Liver (tissue), 3 donors: ENCODE measurements at regions not wholly inside any gene's neighbourhood (a gene's known extent, or its start where the extent isn't known, plus 50 kb on each side); places are given as distances from the start of the nearest gene placed in this dataset.

Experiments
- EGR1 ChIP-seq, 2 donors: IDR thresholded peaks; 2 replicates each; pipeline ENCODE4 v1.6.1; 2016 to 2018; ENCODE audit warnings: antibody characterized with exemption in 2 of 2, low read depth in 2 of 2
- TAF1 ChIP-seq: conservative IDR thresholded peaks from 2 replicates; pipeline ENCODE4 v1.6.1; 2016; ENCODE audit warnings: antibody characterized with exemption, mild to moderate bottlenecking
- YY1 ChIP-seq: IDR thresholded peaks from 2 replicates; pipeline ENCODE4 v1.6.1; 2016; ENCODE audit warnings: antibody characterized with exemption, mild to moderate bottlenecking
- TF ChIP-seq, protein P1 (sequence below): fragments of 150-350 bp; IDR thresholded peaks from 2 replicates; pipeline ENCODE4 v1.5.1; 2017; ENCODE audit warnings: improper control_type of control experiment, low read depth, low read length; ENCODE audit not compliant: missing input control
- donor health status: healthy.
- donor health status: healthy.

DNA sequence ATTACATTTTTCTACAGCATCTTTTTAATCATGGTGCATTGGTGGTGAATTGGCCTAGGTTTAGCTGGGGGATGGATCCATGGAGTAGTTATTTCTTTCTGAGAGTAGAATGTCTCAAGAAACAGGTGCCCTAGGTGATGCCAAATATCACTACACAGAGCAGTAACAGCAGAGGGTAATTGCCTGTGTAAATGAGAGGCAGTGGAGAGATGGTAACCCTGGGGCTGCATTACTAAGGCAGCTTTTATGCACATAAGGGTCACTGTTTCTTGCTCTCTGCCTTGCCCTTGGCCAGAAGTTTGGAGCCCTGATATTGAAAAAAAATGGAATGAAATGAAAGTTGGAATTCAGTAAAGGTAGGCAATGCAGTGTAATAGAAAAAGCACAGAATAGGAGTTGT, 604.0 kb downstream of the NOVA1 start:
- TF ChIP-seq EGR1 (IDR thresholded peaks at IDR 0.05; ENCODE audit: low read depth in 2 of 2) = no peak
- no peak for TF ChIP-seq YY1
- no peak for TF ChIP-seq TAF1
- TF ChIP-seq, protein P1, sequence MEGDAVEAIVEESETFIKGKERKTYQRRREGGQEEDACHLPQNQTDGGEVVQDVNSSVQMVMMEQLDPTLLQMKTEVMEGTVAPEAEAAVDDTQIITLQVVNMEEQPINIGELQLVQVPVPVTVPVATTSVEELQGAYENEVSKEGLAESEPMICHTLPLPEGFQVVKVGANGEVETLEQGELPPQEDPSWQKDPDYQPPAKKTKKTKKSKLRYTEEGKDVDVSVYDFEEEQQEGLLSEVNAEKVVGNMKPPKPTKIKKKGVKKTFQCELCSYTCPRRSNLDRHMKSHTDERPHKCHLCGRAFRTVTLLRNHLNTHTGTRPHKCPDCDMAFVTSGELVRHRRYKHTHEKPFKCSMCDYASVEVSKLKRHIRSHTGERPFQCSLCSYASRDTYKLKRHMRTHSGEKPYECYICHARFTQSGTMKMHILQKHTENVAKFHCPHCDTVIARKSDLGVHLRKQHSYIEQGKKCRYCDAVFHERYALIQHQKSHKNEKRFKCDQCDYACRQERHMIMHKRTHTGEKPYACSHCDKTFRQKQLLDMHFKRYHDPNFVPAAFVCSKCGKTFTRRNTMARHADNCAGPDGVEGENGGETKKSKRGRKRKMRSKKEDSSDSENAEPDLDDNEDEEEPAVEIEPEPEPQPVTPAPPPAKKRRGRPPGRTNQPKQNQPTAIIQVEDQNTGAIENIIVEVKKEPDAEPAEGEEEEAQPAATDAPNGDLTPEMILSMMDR = no peak
